GM13976 (cell line): ENCODE measurements at regions not wholly inside any gene's neighbourhood (a gene's known extent, or its start where the extent isn't known, plus 50 kb on each side); places are given as distances from the start of the nearest gene placed in this dataset.

Source experiments
- DNase-seq: peaks from one replicate; pipeline ENCODE4 v3.0.0; 2012; ENCODE audit warnings: low spot score
- CTCF ChIP-seq: IDR thresholded peaks from 2 replicates; pipeline ENCODE4 v1.5.1; 2012; ENCODE audit warnings: borderline replicate concordance, mild to moderate bottlenecking; ENCODE audit not compliant: insufficient read depth; ENCODE audit errors: extremely low read depth, missing control alignments, control extremely low read depth
- in situ Hi-C: fragments of 300-500 bp; cut with MboI; formaldehyde crosslinking; loops from one replicate; pipeline ENCODE4 v1.12.0; 2022; ENCODE audit warnings: low sequenced_read_pairs, mixed read lengths, inconsistent platforms; ENCODE audit not compliant: unreplicated experiment

- DNase-seq = no peak
- TF ChIP-seq CTCF = no peak
- in situ Hi-C loops = no loop called here
Observed at GRCh38 chr15:81433462-81433861, 59.4 kb upstream of the TMC3 start.

- no peak for DNase-seq
- in situ Hi-C loops = no loop called here
- TF ChIP-seq CTCF = no peak
Observed at GRCh38 chr15:81432179-81432578, 58.2 kb upstream of the TMC3 start.

- in situ Hi-C loops = no loop called here
- no peak for DNase-seq
- no peak for TF ChIP-seq CTCF
Observed at GRCh38 chr15:81427176-81427575, 53.2 kb upstream of the TMC3 start.

- DNase-seq = no peak
- in situ Hi-C loops = no loop called here
- no peak for TF ChIP-seq CTCF
Observed at GRCh38 chr15:81425905-81426304, 51.9 kb upstream of the TMC3 start.
